NCI-H2107 treated with DMSO at 0.1 percent for 48 hours (cell line): ENCODE measurements at regions not wholly inside any gene's neighbourhood (a gene's known extent, or its start where the extent isn't known, plus 50 kb on each side); places are given as distances from the start of the nearest gene placed in this dataset.

Experiments used
- DNase-seq: peaks from one replicate; lab custom pipeline; 2025; ENCODE audit not compliant: unreplicated experiment; lab: John Stamatoyannopoulos, UW

GRCh38 chr2:215697003-215697402 lies 261.1 kb upstream of the FN1 start:
- no peak for DNase-seq

GRCh38 chr2:215695861-215696260 lies 260.0 kb upstream of the FN1 start:
- DNase-seq: no peak

GRCh38 chr2:215693999-215694580 lies 258.2 kb upstream of the FN1 start:
- no peak for DNase-seq

GRCh38 chr2:215693193-215693998 lies 257.5 kb upstream of the FN1 start:
- no peak for DNase-seq

- no peak for DNase-seq
These were observed 256.7 kb upstream of the FN1 start for GRCh38 chr2:215692387-215693079.

- no peak for DNase-seq
These were observed 255.5 kb upstream of the FN1 start for GRCh38 chr2:215691346-215691745.

GRCh38 chr2:215687149-215688031 lies 251.5 kb upstream of the FN1 start:
- no peak for DNase-seq

GRCh38 chr2:215685238-215685990 lies 249.5 kb upstream of the FN1 start:
- DNase-seq: no peak

GRCh38 chr2:215684448-215685237 lies 248.8 kb upstream of the FN1 start:
- DNase-seq: no peak

GRCh38 chr2:215683295-215683694 lies 247.4 kb upstream of the FN1 start:
- no peak for DNase-seq

- no peak for DNase-seq
These were observed 246.1 kb upstream of the FN1 start for GRCh38 chr2:215681799-215682596.

GRCh38 chr2:215680605-215681598 lies 245.0 kb upstream of the FN1 start:
- peak; percentile 94 for DNase-seq

- DNase-seq: no peak
These were observed 242.2 kb upstream of the FN1 start for GRCh38 chr2:215678094-215678493.

GRCh38 chr2:215677481-215677880 lies 241.6 kb upstream of the FN1 start:
- DNase-seq: no peak

GRCh38 chr2:215672406-215672805 lies 236.5 kb upstream of the FN1 start:
- no peak for DNase-seq

- no peak for DNase-seq
These were observed 235.8 kb upstream of the FN1 start for GRCh38 chr2:215671691-215672090.

GRCh38 chr2:215671244-215671643 lies 235.4 kb upstream of the FN1 start:
- DNase-seq: no peak

- no peak for DNase-seq
These were observed 234.5 kb upstream of the FN1 start for GRCh38 chr2:215670396-215670795.
